ENCODE measurements at regions not wholly inside any gene's neighbourhood (a gene's known extent, or its start where the extent isn't known, plus 50 kb on each side); places are given as distances from the start of the nearest gene placed in this dataset.

DNA sequence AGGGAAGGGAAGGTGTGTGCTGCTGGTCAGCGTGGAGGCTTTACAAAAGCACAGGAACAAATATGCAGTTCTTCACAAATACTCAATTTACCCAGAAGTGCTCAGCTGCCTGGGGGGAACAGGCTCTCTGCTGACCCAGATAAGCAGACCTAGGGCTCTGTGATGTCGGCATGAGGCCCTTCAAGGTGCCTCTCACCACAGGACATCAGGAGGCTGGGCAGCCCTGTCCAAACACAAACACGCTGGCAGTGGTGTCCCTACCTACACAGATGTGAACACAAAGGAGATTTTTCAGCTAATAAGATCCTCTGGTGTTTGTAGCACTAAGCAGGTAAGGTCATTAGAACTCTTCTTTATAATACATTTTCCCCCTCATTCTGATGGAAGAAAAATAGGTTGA is 243.0 kb upstream of the PROX1 start:
- no peaks in the 10 kb centered on the region for H3K4me1 ChIP-seq (ENCODE audit: insufficient read depth, low read length)
- no peaks in the 10 kb centered on the region for H3K27me3 ChIP-seq (ENCODE audit: insufficient read depth, low read length)
- H2AFZ ChIP-seq (ENCODE audit: low read depth, low read length), result no peak overlapping the region
- H3K9me3 ChIP-seq (ENCODE audit: low read length), result no peaks in the 10 kb centered on the region
- no peak overlapping the region for H3K4me3 ChIP-seq (ENCODE audit: low read length)
- H3K36me3 ChIP-seq (ENCODE audit: insufficient read depth, low read length), result no peaks in the 10 kb centered on the region

DNA sequence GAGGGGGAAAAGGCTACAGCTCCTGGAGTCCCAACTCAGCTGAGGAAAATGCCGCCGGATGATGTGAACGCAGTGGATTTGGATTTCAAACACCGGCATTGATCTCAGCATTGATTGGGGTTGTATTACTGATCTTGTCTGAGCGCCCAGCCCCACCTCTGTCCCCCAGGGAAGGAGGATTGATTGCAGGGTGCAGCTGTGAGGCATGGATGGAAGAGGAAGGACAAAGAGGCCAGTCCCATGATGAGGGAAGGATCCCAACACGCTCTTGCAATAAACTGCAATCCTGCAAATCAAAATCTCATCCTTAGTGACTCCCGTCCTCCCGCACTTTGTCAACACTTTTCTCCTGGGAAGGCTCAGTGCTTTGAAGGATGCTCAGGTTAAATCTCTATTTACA is 242.3 kb upstream of the PROX1 start:
- Histone ChIP-seq H3K9me3 (ENCODE audit: low read length) (no peaks in the 10 kb centered on the region), H3K4me1 (ENCODE audit: insufficient read depth, low read length) (no peaks in the 10 kb centered on the region), H3K36me3 (ENCODE audit: insufficient read depth, low read length) (no peaks in the 10 kb centered on the region), H3K4me3 (ENCODE audit: low read length) (no peak overlapping the region), H2AFZ (ENCODE audit: low read depth, low read length) (no peak overlapping the region), H3K27me3 (ENCODE audit: insufficient read depth, low read length) (no peaks in the 10 kb centered on the region)

DNA sequence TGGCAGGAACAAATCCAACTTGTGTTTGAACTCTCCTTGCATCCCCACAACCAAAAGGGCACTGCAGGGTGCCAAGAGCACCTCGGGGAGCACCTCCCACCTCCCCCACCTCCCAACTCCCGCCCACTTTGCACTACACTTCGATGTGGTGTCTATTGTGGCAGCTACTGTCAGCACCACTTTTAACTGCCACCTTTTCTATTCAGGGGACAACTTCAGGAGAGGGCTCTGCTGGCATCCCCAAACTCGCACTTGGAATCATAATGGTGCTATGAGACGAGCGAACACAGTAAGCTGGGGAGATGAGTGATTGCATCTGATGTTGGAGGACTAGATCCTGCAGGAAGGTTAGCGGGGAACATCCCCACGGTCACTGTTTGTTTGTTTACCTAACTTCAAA is 238.2 kb upstream of the PROX1 start:
- Histone ChIP-seq H3K4me3 (ENCODE audit: low read length) (no peak overlapping the region), H3K27me3 (ENCODE audit: insufficient read depth, low read length) (no peaks in the 10 kb centered on the region), H3K9me3 (ENCODE audit: low read length) (no peaks in the 10 kb centered on the region), H3K4me1 (ENCODE audit: insufficient read depth, low read length) (no peaks in the 10 kb centered on the region), H2AFZ (ENCODE audit: low read depth, low read length) (no peak overlapping the region), H3K36me3 (ENCODE audit: insufficient read depth, low read length) (no peaks in the 10 kb centered on the region)

DNA sequence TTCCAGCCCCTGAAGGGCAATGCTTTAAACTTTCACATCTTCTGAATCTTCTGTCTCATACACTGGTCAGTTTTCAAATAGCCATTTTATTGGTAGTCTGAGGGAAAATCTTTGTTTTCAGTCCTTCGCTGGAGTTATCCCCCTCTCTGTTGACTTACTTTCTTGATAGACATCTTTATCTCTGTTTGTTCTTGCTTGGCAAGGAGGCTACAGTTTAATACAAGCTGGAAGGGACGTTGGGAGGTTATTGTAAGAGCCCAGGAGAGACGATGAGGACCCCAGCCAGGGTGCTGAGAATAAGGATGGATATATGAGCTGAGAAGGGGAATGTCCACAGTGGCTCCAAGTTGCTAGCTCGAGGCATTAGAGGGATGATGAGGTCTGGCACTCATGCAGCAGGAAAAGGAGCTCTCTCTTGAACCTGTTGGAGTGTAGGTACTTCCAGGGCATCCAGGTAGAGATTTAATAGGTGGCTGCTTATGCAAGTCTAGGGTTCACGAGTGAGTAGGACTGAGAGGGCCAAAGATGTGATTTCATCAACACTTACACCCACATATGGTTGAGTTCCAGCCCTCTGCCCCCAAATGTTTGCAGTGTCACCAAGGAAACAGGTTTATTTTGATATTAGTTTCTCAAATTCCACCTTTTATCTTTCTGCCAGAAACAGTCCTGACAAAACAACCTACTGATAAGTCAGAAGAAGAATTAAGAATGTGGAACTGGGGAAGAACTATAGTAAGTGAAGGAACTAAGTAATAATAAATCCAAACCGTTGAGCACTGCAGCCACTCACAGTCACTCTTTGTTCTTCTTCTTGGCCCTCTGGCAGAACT is 237.3 kb upstream of the PROX1 start:
- Histone ChIP-seq H3K27me3 (ENCODE audit: insufficient read depth, low read length) (no peaks in the 10 kb centered on the region), H3K36me3 (ENCODE audit: insufficient read depth, low read length) (no peaks in the 10 kb centered on the region), H3K4me3 (ENCODE audit: low read length) (no peak overlapping the region)

DNA sequence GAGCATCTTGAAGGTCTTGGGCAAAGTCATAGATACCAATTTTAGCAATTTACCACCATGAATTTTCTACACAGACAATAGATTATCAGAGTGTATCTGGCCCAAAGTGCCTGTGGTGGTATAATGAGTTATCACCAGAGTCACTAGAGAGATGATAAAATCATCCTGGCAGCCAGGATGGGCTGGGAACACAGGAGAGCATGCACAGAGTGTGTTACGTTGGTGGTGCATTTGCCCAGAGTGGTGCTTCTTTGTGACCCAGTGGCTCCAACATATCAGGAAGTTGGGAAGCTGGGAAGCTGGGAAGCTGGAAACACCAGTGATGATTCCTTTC is 236.7 kb upstream of the PROX1 start:
- Histone ChIP-seq H3K4me3 (ENCODE audit: low read length) (no peak overlapping the region), H3K9me3 (ENCODE audit: low read length) (no peaks in the 10 kb centered on the region), H3K36me3 (ENCODE audit: insufficient read depth, low read length) (no peaks in the 10 kb centered on the region), H2AFZ (ENCODE audit: low read depth, low read length) (no peak overlapping the region), H3K27me3 (ENCODE audit: insufficient read depth, low read length) (no peaks in the 10 kb centered on the region), H3K4me1 (ENCODE audit: insufficient read depth, low read length) (no peaks in the 10 kb centered on the region)

More for the DNA sequence above, 237.3 kb upstream of the PROX1 start:
- H3K4me1 ChIP-seq (ENCODE audit: insufficient read depth, low read length), result no peaks in the 10 kb centered on the region
- H3K9me3 ChIP-seq (ENCODE audit: low read length), result no peaks in the 10 kb centered on the region
- H2AFZ ChIP-seq (ENCODE audit: low read depth, low read length), result no peak overlapping the region

DNA sequence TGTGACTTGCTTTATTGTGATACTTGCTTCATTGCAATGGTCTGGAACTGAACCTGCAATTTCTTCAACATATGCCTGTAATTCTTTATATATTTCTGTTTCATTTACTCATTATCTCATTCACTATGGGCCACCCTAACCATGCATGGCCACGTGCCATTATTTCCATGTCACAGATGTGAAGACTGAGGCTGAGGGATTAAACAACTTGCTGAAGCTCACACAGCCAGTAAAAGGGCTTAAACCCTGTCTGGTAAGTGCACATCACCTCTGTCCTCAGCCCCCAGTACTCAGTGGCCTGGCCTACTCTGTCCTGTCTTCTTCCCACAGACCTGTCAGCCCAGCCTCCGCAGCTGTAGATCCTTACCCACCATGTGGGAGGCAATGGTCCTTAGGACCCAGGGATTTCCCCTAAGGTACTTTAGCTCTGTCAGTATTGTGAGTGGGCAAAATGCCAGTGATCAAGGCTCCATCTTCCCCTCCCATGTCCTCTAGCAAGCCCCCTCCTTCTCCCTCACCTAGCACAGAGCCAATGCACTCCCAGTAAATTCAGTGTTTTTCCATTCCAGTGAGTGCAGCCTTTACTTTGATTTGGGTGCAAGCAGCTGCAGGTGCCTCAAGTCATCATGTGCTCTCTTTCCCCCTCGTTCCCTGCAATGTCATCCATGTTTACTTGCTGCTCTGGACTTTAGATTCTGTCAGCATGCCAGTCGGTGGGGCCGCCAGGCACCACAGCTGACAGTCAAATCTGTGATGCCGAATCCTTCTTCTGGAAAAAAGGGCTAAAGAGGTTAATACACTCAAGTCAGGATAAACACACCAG is 228.2 kb upstream of the PROX1 start:
- no peaks in the 10 kb centered on the region for H3K4me1 ChIP-seq (ENCODE audit: insufficient read depth, low read length)
- H2AFZ ChIP-seq (ENCODE audit: low read depth, low read length), result no peak overlapping the region
- no peaks in the 10 kb centered on the region for H3K27me3 ChIP-seq (ENCODE audit: insufficient read depth, low read length)
- no peaks in the 10 kb centered on the region for H3K36me3 ChIP-seq (ENCODE audit: insufficient read depth, low read length)
- no peak overlapping the region for H3K4me3 ChIP-seq (ENCODE audit: low read length)
- H3K9me3 ChIP-seq (ENCODE audit: low read length), result no peaks in the 10 kb centered on the region

DNA sequence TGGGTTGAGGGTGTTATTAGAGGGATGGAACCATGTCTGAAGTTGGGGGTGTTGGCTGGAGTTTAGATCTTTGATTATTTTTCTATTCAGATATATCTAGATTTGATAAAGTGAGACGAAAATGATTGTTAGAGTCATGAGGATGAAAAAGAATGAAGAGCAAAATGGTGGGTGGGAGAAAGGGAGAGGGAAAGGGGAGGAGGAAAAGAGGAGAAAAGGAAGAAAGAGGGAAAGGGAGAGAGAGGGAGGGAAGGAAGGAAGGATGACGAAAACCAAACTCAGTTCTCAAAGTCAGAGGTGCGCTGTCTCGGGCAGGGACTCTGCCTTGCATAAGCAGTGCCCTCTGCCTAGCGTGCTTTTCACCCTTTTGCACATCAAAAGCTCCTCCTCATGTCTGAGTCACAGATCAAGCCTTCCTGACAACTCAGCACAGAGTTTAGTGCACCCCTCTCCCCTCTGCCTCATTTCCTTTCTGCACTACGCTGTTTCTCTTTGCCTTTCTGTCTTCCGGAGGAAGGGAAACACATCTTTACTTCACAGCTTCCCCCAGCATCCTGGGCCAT is 225.8 kb upstream of the PROX1 start:
- no peaks in the 10 kb centered on the region for H3K9me3 ChIP-seq (ENCODE audit: low read length)
- H3K4me3 ChIP-seq (ENCODE audit: low read length), result no peak overlapping the region
- no peak overlapping the region for H2AFZ ChIP-seq (ENCODE audit: low read depth, low read length)
- H3K27me3 ChIP-seq (ENCODE audit: insufficient read depth, low read length), result no peaks in the 10 kb centered on the region
- no peaks in the 10 kb centered on the region for H3K36me3 ChIP-seq (ENCODE audit: insufficient read depth, low read length)
- no peaks in the 10 kb centered on the region for H3K4me1 ChIP-seq (ENCODE audit: insufficient read depth, low read length)

DNA sequence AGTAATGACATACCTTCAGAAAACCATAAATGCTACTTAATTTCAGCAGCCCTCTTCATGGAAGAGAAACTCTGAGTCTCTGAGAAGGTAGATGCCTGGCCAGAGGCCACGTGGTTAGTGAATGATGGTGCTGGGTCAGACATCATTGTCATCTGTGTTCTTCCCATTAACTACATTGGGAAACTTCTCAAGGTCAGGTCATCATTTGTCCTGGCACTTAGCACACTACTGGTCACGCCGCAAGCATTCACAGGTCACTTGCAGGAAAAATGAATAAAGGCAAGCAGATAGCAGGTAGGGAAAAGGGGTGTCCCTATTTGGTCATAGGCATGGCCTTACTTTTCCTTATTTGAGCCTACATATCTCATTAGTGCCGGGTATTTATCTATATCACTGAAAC is 220.1 kb upstream of the PROX1 start:
- no peaks in the 10 kb centered on the region for H3K9me3 ChIP-seq (ENCODE audit: low read length)
- H2AFZ ChIP-seq (ENCODE audit: low read depth, low read length), result no peak overlapping the region
- no peak overlapping the region for H3K4me3 ChIP-seq (ENCODE audit: low read length)
- H3K27me3 ChIP-seq (ENCODE audit: insufficient read depth, low read length), result no peaks in the 10 kb centered on the region
- no peaks in the 10 kb centered on the region for H3K4me1 ChIP-seq (ENCODE audit: insufficient read depth, low read length)
- H3K36me3 ChIP-seq (ENCODE audit: insufficient read depth, low read length), result no peaks in the 10 kb centered on the region

DNA sequence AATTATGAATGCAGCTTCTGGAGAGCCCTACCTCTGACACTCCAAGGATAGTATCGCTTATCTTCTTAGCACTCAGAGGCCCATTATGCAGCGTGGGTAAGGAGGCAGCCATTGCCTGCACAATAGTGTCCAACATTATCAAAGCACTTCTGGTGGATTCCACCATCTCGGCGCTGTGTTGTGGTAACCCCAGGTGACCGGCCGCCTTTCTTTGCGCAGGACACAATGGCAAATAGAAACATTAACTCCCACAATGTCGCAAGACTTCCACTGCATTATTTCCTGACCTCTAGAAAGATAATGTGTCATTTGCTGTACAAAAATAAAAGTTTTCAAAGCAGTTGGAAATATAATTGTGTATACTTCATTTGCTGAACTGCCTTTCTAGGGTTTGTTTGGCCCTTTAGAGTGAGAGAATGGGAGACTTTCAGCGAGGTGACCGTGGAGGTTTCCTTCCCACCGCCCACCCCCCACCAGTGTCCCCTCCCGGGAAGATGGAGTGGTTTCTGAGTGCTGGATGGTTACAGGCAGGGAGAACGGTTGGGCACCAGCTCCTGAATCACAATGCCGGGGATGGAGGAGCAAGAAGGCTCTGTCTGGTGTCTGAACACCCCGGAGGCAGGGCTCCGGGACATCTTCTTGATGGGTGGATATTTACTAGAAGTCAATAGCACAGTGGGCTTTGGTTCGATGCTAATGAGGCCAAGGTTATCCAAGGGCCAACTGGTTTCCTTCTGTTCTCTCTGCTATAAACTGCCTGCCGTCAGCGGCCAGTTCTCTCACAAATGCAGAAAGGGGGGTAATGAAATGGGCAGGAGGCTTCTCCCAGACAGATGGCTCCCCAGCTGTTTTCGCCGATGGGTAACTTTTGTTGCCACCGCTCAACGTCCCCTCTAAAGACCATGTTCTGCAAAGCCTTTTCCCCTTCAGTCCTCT is 215.4 kb upstream of the PROX1 start:
- Histone ChIP-seq H3K4me1 (ENCODE audit: insufficient read depth, low read length) (no peaks in the 10 kb centered on the region), H3K36me3 (ENCODE audit: insufficient read depth, low read length) (no peaks in the 10 kb centered on the region), H3K27me3 (ENCODE audit: insufficient read depth, low read length) (no peaks in the 10 kb centered on the region), H3K9me3 (ENCODE audit: low read length) (no peaks in the 10 kb centered on the region), H3K4me3 (ENCODE audit: low read length) (no peak overlapping the region), H2AFZ (ENCODE audit: low read depth, low read length) (no peak overlapping the region)

DNA sequence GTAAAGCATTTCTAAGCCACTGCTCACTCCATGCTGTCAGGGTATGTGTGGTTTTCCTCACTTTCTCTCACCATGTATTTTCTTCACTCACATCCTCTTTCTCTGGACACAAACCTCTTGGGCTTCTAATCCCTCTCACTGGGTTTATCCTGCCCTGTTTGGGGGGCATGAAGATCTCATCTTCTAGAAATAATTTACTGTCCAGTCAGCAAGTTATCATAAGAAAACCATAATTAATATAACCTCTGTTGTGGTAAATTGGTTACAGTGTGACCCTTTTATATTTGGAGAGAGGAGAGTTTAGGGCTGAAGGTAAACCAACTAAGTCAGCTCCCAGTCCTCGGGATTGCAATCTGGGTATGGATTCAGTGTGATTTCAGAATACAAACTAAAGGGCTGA is 213.8 kb upstream of the PROX1 start:
- Histone ChIP-seq H3K27me3 (ENCODE audit: insufficient read depth, low read length) (no peaks in the 10 kb centered on the region), H2AFZ (ENCODE audit: low read depth, low read length) (no peak overlapping the region), H3K4me1 (ENCODE audit: insufficient read depth, low read length) (no peaks in the 10 kb centered on the region), H3K9me3 (ENCODE audit: low read length) (no peaks in the 10 kb centered on the region), H3K36me3 (ENCODE audit: insufficient read depth, low read length) (no peaks in the 10 kb centered on the region), H3K4me3 (ENCODE audit: low read length) (no peak overlapping the region)

DNA sequence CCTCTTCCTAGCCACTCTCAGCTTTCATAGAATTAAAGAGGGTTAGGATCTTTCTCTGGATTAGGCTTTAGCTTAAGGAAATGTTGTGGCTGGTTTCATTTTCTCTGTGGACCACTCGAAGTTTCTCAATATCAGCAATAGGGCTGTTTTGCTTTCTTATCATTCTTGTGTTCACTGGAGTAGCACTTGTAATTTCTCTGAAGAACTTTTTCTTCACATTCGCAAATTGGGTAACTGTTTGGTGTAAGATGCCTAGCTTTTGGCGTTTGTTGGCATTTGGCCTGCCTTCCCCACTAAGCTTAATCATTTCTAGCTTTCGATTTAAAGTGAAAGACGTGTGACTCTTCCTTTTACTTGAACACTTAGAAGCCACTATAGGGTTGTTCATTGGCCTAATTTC is 210.8 kb upstream of the PROX1 start:
- no peak overlapping the region for H3K4me3 ChIP-seq (ENCODE audit: low read length)
- no peak overlapping the region for H2AFZ ChIP-seq (ENCODE audit: low read depth, low read length)
- no peaks in the 10 kb centered on the region for H3K27me3 ChIP-seq (ENCODE audit: insufficient read depth, low read length)
- H3K9me3 ChIP-seq (ENCODE audit: low read length), result no peaks in the 10 kb centered on the region
- no peaks in the 10 kb centered on the region for H3K4me1 ChIP-seq (ENCODE audit: insufficient read depth, low read length)
- no peaks in the 10 kb centered on the region for H3K36me3 ChIP-seq (ENCODE audit: insufficient read depth, low read length)

DNA sequence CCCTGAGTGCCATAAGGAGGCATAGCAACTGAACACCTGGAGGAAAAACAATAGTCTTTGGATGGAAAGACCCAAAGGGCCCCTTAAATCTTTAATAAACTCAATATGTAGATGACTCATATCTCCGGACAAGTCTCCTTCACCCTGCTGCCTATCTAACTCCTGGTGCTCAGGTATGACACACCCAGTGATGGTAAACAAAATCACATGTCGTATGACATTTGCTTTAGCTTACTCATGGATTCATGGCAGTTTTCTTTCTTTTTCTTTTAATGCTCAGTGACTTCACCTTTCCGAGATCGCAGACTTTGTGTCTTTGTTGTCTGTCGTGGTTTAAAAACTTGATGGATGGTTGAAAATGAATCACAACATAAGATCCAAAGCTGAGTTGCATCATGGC is 208.5 kb upstream of the PROX1 start:
- no peaks in the 10 kb centered on the region for H3K36me3 ChIP-seq (ENCODE audit: insufficient read depth, low read length)
- H3K9me3 ChIP-seq (ENCODE audit: low read length), result no peaks in the 10 kb centered on the region
- no peak overlapping the region for H3K4me3 ChIP-seq (ENCODE audit: low read length)
- no peak overlapping the region for H2AFZ ChIP-seq (ENCODE audit: low read depth, low read length)
- H3K4me1 ChIP-seq (ENCODE audit: insufficient read depth, low read length), result peaks cover 4% of the 10 kb centered on the region
- no peaks in the 10 kb centered on the region for H3K27me3 ChIP-seq (ENCODE audit: insufficient read depth, low read length)

Measured in neuron (in vitro differentiated cells).